AG09319 (cell line): ENCODE measurements at regions not wholly inside any gene's neighbourhood (a gene's known extent, or its start where the extent isn't known, plus 50 kb on each side); places are given as distances from the start of the nearest gene placed in this dataset.

ENCODE experiments used
- DNase-seq: peaks from one replicate; pipeline ENCODE4 v3.0.0-alpha.2; 2010; ENCODE audit warnings: low read depth; ENCODE audit errors: extremely low read depth
- TF ChIP-seq, protein P1 (sequence below): IDR thresholded peaks from 2 replicates; pipeline ENCODE4 v1.5.1; 2011; ENCODE audit warnings: low read depth, mild to moderate bottlenecking, inconsistent platforms, low read length, moderate library complexity

GRCh38 chr6:19193624-19194023, 643.5 kb upstream of the ID4 start:
- no peak for DNase-seq
- TF ChIP-seq, protein P1, sequence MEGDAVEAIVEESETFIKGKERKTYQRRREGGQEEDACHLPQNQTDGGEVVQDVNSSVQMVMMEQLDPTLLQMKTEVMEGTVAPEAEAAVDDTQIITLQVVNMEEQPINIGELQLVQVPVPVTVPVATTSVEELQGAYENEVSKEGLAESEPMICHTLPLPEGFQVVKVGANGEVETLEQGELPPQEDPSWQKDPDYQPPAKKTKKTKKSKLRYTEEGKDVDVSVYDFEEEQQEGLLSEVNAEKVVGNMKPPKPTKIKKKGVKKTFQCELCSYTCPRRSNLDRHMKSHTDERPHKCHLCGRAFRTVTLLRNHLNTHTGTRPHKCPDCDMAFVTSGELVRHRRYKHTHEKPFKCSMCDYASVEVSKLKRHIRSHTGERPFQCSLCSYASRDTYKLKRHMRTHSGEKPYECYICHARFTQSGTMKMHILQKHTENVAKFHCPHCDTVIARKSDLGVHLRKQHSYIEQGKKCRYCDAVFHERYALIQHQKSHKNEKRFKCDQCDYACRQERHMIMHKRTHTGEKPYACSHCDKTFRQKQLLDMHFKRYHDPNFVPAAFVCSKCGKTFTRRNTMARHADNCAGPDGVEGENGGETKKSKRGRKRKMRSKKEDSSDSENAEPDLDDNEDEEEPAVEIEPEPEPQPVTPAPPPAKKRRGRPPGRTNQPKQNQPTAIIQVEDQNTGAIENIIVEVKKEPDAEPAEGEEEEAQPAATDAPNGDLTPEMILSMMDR = no peak

DNA sequence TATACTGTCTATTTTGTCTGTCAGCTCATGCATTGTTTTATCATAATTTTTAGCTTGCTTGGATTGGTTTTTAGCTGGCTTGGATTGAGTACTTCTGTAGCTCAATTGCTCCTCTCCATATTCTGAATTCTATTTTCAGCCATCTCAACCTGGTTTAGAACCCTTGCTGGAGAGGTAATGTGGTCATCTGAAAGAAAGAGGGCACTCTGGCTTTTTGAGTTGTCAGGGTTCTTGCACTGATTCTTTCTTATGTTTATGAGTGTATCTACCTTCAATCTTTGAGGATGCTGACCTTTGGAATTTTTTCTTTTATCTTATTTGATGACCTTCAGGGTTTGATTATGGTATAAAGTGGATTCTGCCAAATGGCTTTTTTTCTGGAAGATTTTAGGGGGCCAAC, 632.7 kb upstream of the ID4 start:
- TF ChIP-seq, protein P1 = peak; percentile 12
- DNase-seq = no peak

DNA sequence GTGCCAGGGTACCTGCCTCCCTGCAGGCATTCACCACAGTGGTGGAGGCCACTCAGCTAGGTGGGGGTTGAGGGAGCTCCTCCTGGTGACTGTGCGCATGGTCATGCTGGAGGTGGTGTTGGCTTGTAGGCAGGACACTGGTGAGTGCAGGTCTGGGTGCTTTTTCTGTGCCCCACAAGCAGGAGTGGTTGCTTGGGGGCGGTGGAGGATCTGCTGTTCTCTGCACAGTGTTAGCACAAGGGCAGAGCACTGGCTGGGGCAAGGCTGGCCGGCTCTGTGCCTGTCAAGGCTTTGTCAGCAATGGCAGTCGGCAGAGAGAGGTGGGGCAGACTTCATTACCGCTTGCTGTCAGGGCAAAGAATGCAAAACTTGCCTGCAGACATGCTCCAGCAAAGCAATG, 632.1 kb upstream of the ID4 start:
- no peak for DNase-seq
- TF ChIP-seq, protein P1 = no peak

- DNase-seq = no peak
- TF ChIP-seq, protein P1 = no peak
These were observed 628.0 kb upstream of the ID4 start for GRCh38 chr6:19209202-19209601.

GRCh38 chr6:19210849-19211590, 626.1 kb upstream of the ID4 start:
- TF ChIP-seq, protein P1 = no peak; the same call in none of the 2 replicates
- no peak for DNase-seq

- TF ChIP-seq, protein P1 = no peak
- DNase-seq = no peak
These were observed 622.9 kb upstream of the ID4 start for GRCh38 chr6:19214231-19214630.

- TF ChIP-seq, protein P1 = no peak
- no peak for DNase-seq
These were observed 617.2 kb upstream of the ID4 start for GRCh38 chr6:19219931-19220330.
